HepG2 (cell line): ENCODE measurements at regions not wholly inside any gene's neighbourhood (a gene's known extent, or its start where the extent isn't known, plus 50 kb on each side); places are given as distances from the start of the nearest gene placed in this dataset.

Source experiments
- ATAC-seq: fragments of 200-7000 bp; cut with Tn5 transposase; 3 replicates; pipeline ENCODE4 v1.9.1; 2020; ENCODE audit warnings: mild to moderate bottlenecking, moderate library complexity
- BruUV-seq: library from RNA; stranded (reverse); fragments of 400-500 nt; replicated peaks from 2 replicates; lab custom pipeline; 2021; lab: Mats Ljungman, UMichigan
- CTCF ChIA-PET: fragments of 300-600 bp; formaldehyde crosslinking; extraction: SDS; loops from one replicate; lab custom pipeline; 2021; ENCODE audit warnings: low total read pairs, inconsistent platforms, low intra/inter-chr PET ratio; lab: Yijun Ruan, JAX
- POLR2A ChIA-PET: fragments of 350-600 bp; sonication (Branson Sonifier 250); formaldehyde crosslinking; loops from one replicate; lab custom pipeline; 2020; ENCODE audit warnings: antibody characterized with exemption, inconsistent platforms; lab: Yijun Ruan, JAX
- DNase-seq: peaks from one replicate; pipeline ENCODE4 v3.0.0-alpha.2; 2015; ENCODE audit warnings: low spot score
- FAIRE-seq: peaks from 3 replicates; lab custom pipeline; 2011; peaks lifted over from hg19 to GRCh38; lab: Jason Lieb, UNC
- H2AFZ ChIP-seq: one replicate; pipeline ENCODE4 v1.6.1; 2011; ENCODE audit warnings: low read length, inconsistent platforms
- H3K27ac ChIP-seq: fragments of 300-600 bp; 3 replicates; pipeline ENCODE4 v1.8.0; 2011; ENCODE audit warnings: mixed run types, mild to moderate bottlenecking, mixed read lengths, low read length, inconsistent platforms; ENCODE audit not compliant: insufficient read depth; ENCODE audit errors: extremely low read length
- H3K27me3 ChIP-seq, 2 experiments: fragments of 200-600 bp in 1 of 2; 2 replicates in 1 of 2; 3 replicates in 1 of 2; pipeline versions ENCODE4 v1.6.0 to v1.8.0; 2011; ENCODE audit warnings: low read length in 2 of 2, mild to moderate bottlenecking in 2 of 2, moderate library complexity in 2 of 2, inconsistent platforms in 1 of 2; ENCODE audit not compliant: insufficient read depth in 2 of 2, control insufficient read depth in 1 of 2
- H3K36me3 ChIP-seq, 2 experiments: fragments of 200-600 bp in 1 of 2; replicated peaks in 1 of 2; 2 replicates in 1 of 2; 3 replicates in 1 of 2; pipeline versions ENCODE4 v1.5.1 to v1.8.0; 2011; ENCODE audit warnings: low read length in 2 of 2, inconsistent platforms in 1 of 2; ENCODE audit not compliant: insufficient read depth in 2 of 2, control insufficient read depth in 1 of 2
- H3K4me1 ChIP-seq: 2 replicates; pipeline ENCODE4 v1.5.1; 2012; ENCODE audit warnings: low read length, inconsistent platforms; ENCODE audit not compliant: insufficient read depth
- H3K4me2 ChIP-seq: 2 replicates; pipeline ENCODE4 v1.6.0; 2011; ENCODE audit warnings: low read depth, low read length, inconsistent platforms
- H3K4me3 ChIP-seq, 3 experiments: fragments of 200-600 bp in 1 of 3; sonication (generic), shearing (Covaris generic) in 1 of 3; replicated peaks in 1 of 3; 2 replicates each; pipeline ENCODE4 v1.5.1; 2011 to 2016; ENCODE audit warnings: low read length in 3 of 3, inconsistent platforms in 2 of 3, low read depth in 2 of 3, mild to moderate bottlenecking in 2 of 3, control low read depth in 1 of 3, mixed read lengths in 1 of 3; ENCODE audit not compliant: insufficient read depth in 1 of 3
- H3K79me2 ChIP-seq: one replicate; pipeline ENCODE4 v1.6.1; 2011; ENCODE audit warnings: low read length, inconsistent platforms; ENCODE audit not compliant: insufficient read depth
- H3K9ac ChIP-seq: 2 replicates; pipeline ENCODE4 v1.6.0; 2011; ENCODE audit warnings: mild to moderate bottlenecking, low read depth, low read length, inconsistent platforms; ENCODE audit not compliant: insufficient read depth
- H3K9me3 ChIP-seq: 2 replicates; pipeline ENCODE4 v1.5.1; 2012; ENCODE audit warnings: mild to moderate bottlenecking, low read length
- H4K20me1 ChIP-seq: 2 replicates; pipeline ENCODE4 v1.6.0; 2011; ENCODE audit warnings: inconsistent platforms, mild to moderate bottlenecking, low read length, moderate library complexity; ENCODE audit not compliant: insufficient read depth
- CREM ChIP-seq, 2 experiments: sonication (generic) in 1 of 2; formaldehyde crosslinking in 1 of 2; IDR thresholded peaks; 2 replicates each; pipeline versions ENCODE4 v1.4.0 to v1.6.1; 2016 to 2020; ENCODE audit warnings: antibody characterized with exemption in 1 of 2, mild to moderate bottlenecking in 1 of 2, missing genetic modification reagents in 1 of 2
- IRF9 ChIP-seq: sonication (generic); formaldehyde crosslinking; IDR thresholded peaks from 2 replicates; pipeline ENCODE4 v1.8.0; 2022; ENCODE audit warnings: missing genetic modification reagents, mild to moderate bottlenecking, borderline replicate concordance
- PCBP1 ChIP-seq: fragments of 200-400 bp; formaldehyde crosslinking; IDR thresholded peaks from 2 replicates; pipeline ENCODE4 v1.6.1; 2017; ENCODE audit warnings: mild to moderate bottlenecking, low read depth, low read length, borderline replicate concordance
- WGBS: methylation state at CpG from one replicate; pipeline ENCODE4 v1.1.6; 2017; ENCODE audit warnings: low lambda C conversion rate; 5-methylcytosine and 5-hydroxymethylcytosine counted together
- in situ Hi-C: cut with HindIII; loops from 2 replicates; pipeline ENCODE4 v1.10.0; 2017; ENCODE audit warnings: low pct_unique_long_range_greater_than_20kb; ENCODE audit not compliant: extremely low pct_ligation_motif_present
- intact Hi-C: fragments of 100-400 bp; cut with micrococcal nuclease; formaldehyde crosslinking; loops from one replicate; pipeline ENCODE4 v1.10.0; 2022; ENCODE audit not compliant: unreplicated experiment
- TF ChIP-seq, protein P1 (sequence below): sonication (generic); formaldehyde crosslinking; IDR thresholded peaks from 2 replicates; pipeline ENCODE4 v1.4.0; 2020; ENCODE audit warnings: low read depth, missing genetic modification reagents
- TF ChIP-seq, protein P2 (sequence below): sonication (generic); formaldehyde crosslinking; IDR thresholded peaks from 2 replicates; pipeline ENCODE4 v1.5.1; 2020; ENCODE audit warnings: missing genetic modification reagents, mild to moderate bottlenecking, borderline replicate concordance

GRCh38 chr4:122252584-122252983 is 100.5 kb downstream of the BLTP1 start:
- Histone ChIP-seq H3K36me3 (peaks cover 0 to 24% of the 10 kb centered on the region in 2 experiments; a peak in 3 of 5 replicates), H2AFZ (no peak overlapping the region), H3K4me3 (no peak overlapping the region), H3K79me2 (no peaks in the 10 kb centered on the region), H4K20me1 (no peaks in the 10 kb centered on the region), H3K9me3 (no peaks in the 10 kb centered on the region), H3K4me2 (no peak overlapping the region), H3K27me3 (no peaks in the 10 kb centered on the region), H3K9ac (no peak overlapping the region), H3K4me1 (peaks cover 8% of the 10 kb centered on the region), H3K27ac (no peak overlapping the region)
- no TSS peak for BruUV-seq
- CTCF ChIA-PET = no interaction called here
- in situ Hi-C loops (no loop called here), intact Hi-C loops (no loop called here)
- TF ChIP-seq CREM (IDR thresholded peaks at IDR 0.05) = no peak
- no peak for TF ChIP-seq CREM (CRISPR knock-in tag; IDR thresholded peaks at IDR 0.05)
- TF ChIP-seq, protein P1, sequence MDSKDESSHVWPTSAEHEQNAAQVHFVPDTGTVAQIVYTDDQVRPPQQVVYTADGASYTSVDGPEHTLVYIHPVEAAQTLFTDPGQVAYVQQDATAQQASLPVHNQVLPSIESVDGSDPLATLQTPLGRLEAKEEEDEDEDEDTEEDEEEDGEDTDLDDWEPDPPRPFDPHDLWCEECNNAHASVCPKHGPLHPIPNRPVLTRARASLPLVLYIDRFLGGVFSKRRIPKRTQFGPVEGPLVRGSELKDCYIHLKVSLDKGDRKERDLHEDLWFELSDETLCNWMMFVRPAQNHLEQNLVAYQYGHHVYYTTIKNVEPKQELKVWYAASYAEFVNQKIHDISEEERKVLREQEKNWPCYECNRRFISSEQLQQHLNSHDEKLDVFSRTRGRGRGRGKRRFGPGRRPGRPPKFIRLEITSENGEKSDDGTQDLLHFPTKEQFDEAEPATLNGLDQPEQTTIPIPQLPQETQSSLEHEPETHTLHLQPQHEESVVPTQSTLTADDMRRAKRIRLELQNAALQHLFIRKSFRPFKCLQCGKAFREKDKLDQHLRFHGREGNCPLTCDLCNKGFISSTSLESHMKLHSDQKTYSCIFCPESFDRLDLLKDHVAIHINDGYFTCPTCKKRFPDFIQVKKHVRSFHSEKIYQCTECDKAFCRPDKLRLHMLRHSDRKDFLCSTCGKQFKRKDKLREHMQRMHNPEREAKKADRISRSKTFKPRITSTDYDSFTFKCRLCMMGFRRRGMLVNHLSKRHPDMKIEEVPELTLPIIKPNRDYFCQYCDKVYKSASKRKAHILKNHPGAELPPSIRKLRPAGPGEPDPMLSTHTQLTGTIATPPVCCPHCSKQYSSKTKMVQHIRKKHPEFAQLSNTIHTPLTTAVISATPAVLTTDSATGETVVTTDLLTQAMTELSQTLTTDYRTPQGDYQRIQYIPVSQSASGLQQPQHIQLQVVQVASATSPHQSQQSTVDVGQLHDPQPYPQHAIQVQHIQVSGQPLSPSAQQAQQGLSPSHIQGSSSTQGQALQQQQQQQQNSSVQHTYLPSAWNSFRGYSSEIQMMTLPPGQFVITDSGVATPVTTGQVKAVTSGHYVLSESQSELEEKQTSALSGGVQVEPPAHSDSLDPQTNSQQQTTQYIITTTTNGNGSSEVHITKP (CRISPR knock-in tag) = no peak
- TF ChIP-seq PCBP1 = no peak
- no peak for TF ChIP-seq IRF9 (CRISPR knock-in tag)
- TF ChIP-seq, protein P2, sequence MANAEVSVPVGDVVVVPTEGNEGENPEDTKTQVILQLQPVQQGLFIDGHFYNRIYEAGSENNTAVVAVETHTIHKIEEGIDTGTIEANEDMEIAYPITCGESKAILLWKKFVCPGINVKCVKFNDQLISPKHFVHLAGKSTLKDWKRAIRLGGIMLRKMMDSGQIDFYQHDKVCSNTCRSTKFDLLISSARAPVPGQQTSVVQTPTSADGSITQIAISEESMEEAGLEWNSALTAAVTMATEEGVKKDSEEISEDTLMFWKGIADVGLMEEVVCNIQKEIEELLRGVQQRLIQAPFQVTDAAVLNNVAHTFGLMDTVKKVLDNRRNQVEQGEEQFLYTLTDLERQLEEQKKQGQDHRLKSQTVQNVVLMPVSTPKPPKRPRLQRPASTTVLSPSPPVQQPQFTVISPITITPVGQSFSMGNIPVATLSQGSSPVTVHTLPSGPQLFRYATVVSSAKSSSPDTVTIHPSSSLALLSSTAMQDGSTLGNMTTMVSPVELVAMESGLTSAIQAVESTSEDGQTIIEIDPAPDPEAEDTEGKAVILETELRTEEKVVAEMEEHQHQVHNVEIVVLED (CRISPR knock-in tag) = no peak
- POLR2A ChIA-PET = no interaction called here
- FAIRE-seq (no peak), ATAC-seq (no peak), DNase-seq (no peak)
- 100% methylated on average over 2 of the region's 4 CpGs for WGBS
